Stomach (tissue), 4 donors: ENCODE measurements at regions not wholly inside any gene's neighbourhood (a gene's known extent, or its start where the extent isn't known, plus 50 kb on each side); places are given as distances from the start of the nearest gene placed in this dataset.

Experiments
- EP300 ChIP-seq: sonication (generic); formaldehyde crosslinking; IDR thresholded peaks from one replicate; pipeline ENCODE4 v1.6.1; 2017; ENCODE audit warnings: antibody characterized with exemption
- POLR2A ChIP-seq, 4 donors: fragments of 450-650 bp; IDR thresholded peaks; one replicate each; pipeline ENCODE4 v1.6.1; 2016; ENCODE audit warnings: antibody characterized with exemption in 4 of 4, control low read depth in 2 of 4, mild to moderate bottlenecking in 1 of 4, moderate library complexity in 1 of 4
- POLR2AphosphoS5 ChIP-seq, 3 donors: sonication (generic); formaldehyde crosslinking; IDR thresholded peaks; one replicate each; pipeline ENCODE4 v1.6.1; 2016; ENCODE audit warnings: antibody characterized with exemption in 3 of 3
- TF ChIP-seq, protein P1 (sequence below), 7 experiments: fragments of 450-650 bp in 4 of 7; fragments of 200-600 bp in 3 of 7; sonication (generic) in 3 of 7; IDR thresholded peaks; one replicate each; pipeline ENCODE4 v1.5.1; 2016 to 2019; ENCODE audit warnings: antibody characterized with exemption in 7 of 7, control low read depth in 2 of 7, mild to moderate bottlenecking in 1 of 7

DNA sequence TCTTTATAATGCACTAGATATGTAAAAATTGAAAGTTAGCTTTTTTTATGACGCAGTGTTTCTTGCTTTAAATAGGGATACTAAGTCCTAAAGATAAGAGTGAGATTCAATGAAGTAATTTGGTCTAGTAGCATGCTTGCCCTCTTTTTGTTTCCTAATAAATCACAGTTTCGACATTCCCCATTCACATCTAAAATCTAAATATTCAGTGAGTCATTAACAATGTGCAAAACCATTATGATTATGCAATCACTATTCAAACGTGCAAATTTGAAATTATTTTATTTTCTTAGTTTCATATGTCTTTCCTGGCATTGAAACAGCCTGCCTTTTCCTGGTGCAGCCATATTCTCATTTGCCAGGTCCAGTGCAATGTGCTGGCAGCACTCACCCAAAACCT, 1350.5 kb upstream of the PABPC4L start:
- TF ChIP-seq EP300 (no peak), POLR2A (IDR thresholded peaks at IDR 0.05) (no peak), POLR2AphosphoS5 (IDR thresholded peaks at IDR 0.05) (no peak)
- TF ChIP-seq, protein P1, sequence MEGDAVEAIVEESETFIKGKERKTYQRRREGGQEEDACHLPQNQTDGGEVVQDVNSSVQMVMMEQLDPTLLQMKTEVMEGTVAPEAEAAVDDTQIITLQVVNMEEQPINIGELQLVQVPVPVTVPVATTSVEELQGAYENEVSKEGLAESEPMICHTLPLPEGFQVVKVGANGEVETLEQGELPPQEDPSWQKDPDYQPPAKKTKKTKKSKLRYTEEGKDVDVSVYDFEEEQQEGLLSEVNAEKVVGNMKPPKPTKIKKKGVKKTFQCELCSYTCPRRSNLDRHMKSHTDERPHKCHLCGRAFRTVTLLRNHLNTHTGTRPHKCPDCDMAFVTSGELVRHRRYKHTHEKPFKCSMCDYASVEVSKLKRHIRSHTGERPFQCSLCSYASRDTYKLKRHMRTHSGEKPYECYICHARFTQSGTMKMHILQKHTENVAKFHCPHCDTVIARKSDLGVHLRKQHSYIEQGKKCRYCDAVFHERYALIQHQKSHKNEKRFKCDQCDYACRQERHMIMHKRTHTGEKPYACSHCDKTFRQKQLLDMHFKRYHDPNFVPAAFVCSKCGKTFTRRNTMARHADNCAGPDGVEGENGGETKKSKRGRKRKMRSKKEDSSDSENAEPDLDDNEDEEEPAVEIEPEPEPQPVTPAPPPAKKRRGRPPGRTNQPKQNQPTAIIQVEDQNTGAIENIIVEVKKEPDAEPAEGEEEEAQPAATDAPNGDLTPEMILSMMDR (IDR thresholded peaks at IDR 0.05): no peak
